Ammon's horn (tissue), 1 donor: ENCODE measurements at regions not wholly inside any gene's neighbourhood (a gene's known extent, or its start where the extent isn't known, plus 50 kb on each side); places are given as distances from the start of the nearest gene placed in this dataset.
"Not testable (repeated sequence)": the region's sequence is repeated elsewhere in the genome, so short reads cannot be mapped to it uniquely, and the experiment has no call there.

Source experiments
- DNase-seq: peaks from one replicate; pipeline ENCODE4 v3.0.0-alpha.2; 2016; ENCODE audit warnings: low spot score

DNA sequence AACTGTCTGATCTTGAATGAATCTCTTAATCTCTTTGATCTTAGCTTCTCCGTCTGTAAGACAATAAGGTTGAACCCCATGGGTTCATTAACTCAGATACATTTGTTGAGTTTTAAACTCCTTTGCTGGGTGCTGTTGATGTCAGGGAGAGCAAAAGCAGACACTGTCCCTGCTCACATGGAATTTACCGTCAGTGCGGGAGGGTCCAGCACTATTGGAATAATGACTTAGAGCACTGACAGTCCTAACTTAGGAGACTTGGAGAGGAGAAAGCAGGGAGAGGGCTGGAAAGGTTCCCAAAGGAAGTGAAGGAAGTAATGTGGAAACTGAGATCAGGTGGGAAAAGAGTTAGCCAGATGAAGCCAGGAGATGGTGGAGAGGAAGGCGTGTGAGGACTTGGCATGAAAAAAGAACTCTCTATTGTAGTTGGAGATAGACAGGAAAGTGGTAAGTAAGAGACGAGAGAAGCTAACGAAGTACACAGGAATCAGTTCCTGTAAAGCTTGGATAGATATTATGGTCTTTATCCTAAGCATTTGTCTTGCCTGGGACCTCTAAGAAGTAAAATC is 141.4 kb upstream of the SERTAD2 start:
- no peak for DNase-seq

GRCh38 chr2:64796926-64797325 is 143.2 kb upstream of the SERTAD2 start:
- DNase-seq, result no peak

- no peak for DNase-seq
Measured at GRCh38 chr2:64797881-64798575, 144.3 kb upstream of the SERTAD2 start.

DNA sequence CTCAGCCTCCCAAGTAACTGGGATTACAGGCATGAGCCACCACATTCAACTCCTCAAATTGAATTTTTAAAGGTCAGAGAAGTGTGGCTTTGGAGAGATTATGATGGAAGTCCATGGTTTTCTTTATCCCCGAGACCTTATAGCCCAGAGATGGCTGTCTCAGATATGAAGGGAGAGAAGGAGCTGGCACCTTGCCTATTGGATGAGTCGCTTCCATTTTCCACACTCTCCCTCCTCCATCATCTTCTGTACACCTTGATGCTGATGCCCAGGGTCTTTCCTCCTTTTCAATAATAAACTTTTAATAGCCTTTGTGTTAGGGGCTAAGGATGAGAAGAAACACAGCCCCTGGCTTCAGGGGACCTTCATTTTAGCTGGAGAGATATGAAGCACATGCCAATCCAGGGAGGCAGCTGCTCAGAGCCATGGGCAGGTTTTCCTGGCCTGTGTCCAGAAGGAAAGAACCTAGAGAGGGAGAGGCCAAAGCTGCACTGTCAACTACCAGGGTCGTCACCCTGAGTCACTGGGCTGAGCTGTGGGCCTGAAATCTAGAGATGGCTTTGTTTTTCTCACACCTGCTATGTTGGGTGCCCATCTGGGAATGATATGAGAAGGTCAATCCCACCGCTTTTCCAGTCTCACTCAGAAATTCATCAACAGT is 146.0 kb upstream of the SERTAD2 start:
- no peak for DNase-seq

DNA sequence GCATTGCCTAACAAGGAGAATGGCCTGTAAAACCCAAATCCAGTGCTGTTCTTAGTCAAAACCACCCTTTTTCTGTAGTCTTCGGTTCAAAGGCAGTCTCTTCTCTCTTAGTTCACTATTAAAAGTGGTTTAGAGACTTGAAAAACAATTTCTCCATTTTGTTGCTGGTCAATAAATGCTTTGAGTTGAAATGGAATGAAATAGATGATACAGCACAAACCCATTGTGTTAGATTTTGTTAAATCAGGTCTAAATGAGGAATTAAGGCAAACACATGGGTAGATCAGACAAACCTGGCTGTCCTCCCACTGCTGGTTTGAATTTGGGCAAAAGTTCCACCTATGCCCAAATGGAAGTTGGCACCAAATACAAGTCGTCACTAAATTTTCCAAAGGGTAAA is 150.1 kb upstream of the SERTAD2 start:
- no peak for DNase-seq

DNA sequence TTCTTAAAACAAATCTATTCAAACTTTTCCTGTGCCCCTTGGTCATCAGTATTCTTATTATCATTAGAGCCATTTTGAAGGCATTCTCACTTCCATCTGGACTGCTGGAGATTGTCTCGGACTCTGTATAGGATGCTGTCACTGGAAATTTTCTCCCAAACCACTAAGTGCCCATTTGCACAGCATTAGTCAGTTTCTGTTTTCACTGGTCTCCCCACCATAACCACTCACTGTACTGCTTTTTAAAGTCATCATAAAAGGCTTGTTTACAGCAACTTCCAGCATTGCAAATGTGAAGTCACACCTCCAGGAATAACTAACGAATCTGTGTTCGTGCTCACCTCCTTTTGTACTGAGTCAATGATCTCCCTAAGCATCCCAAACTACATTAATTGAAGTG is 150.9 kb upstream of the SERTAD2 start:
- no peak for DNase-seq

DNA sequence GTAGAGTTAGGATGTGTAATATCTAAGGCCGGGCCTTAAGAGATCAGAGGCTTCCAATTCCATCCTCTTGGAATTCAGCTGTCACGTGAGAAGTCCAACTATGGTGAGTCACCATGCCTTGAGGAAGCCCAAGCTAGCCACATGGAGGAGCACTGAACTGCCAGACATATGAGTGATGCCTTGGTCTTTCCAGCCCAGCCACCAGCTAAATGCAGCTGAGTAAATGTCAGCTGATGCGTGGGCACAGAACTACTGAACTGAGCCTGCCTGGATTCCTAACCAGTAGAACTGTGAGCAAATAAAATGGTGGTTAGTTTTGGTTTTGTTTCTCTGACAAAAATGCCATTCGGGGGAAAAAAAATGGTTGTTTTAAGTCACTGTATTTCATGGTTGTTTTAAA is 153.7 kb upstream of the SERTAD2 start:
- DNase-seq, result peak; percentile 7

GRCh38 chr2:64808092-64808491 is 154.4 kb upstream of the SERTAD2 start:
- no peak for DNase-seq

DNA sequence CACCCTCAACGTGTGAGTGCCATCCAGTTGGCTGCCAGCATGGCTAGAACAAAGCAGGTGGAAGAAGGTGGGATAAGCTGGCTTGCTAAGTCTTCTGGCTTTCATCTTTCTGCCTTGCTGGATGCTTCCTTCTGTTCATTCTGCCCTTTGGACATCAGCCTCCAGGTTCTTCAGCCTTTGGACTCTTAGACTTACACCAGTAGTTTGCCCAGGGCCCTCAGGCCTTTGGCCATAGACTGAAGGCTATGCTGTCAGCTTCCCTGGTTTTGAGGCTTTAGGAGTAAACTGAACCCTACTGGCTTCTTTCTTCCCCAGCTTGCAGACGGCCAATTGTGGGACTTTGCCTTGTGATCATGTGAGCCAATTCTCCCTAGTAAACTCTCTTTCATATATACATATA is 155.0 kb upstream of the SERTAD2 start:
- DNase-seq, result no peak

DNA sequence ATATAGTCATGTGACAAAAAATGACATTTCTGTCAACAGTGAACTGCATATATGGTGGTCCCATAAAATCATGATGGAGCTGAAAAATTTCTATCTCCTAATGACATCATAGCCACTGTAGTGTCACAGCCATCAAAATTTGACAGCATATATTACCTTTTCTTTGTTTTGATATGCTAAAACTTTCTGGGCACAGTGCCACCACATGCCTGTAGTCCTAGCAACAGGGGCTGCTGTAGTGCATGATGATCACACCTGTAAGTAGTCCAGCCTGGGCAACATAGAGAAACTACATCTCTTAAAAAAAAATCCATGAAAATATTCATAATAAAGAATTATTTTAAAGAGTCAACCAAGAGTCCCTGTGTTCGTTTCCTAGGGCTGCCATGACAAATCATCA is 155.5 kb upstream of the SERTAD2 start:
- DNase-seq, result no peak

DNA sequence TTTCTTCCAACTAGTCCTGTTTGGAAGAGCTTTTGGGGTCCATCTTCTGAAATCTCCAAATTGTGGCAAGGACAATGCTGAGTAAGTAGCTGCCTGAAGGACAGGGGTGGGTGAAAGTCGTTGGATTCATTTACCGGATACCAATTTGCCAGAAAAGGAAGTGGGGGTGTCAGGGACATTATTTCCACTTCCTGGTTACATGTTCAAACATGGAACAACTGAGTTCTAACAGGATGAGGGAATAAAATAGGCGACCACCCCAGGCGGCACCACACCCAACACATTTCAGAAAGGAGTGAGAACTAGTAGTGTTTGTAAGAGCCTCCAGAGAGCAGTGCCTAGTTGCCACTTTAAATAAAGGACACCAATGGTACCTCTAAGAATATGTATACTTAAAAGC is 158.6 kb upstream of the SERTAD2 start:
- no peak for DNase-seq

- DNase-seq, result no peak
Measured at GRCh38 chr2:64814007-64814406, 160.3 kb upstream of the SERTAD2 start.

DNA sequence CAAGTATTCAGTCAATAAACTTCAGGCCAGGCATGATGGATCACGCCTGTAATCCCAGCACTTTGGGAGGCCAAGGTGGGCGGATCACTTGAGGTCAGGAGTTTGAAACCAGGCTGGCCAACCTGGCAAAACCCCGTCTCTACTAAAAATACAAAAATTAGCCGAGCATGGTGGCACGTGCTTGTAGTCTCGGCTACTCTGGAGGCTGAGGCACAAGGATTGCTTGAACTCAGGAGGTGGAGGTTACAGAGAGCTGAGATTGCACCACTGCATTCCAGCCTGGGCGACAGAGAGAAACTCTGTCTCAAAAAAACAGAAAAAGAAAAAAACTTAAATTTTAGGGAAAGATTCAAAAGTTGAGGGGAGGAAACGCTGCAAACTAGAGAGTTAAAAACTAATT is 162.8 kb upstream of the SERTAD2 start:
- DNase-seq, result not testable (repeated sequence)

GRCh38 chr2:64817453-64817852 is 163.7 kb upstream of the SERTAD2 start:
- no peak for DNase-seq

- no peak for DNase-seq
Measured at GRCh38 chr2:64818664-64819060, 164.9 kb upstream of the SERTAD2 start.

- no peak for DNase-seq
Measured at GRCh38 chr2:64819361-64819760, 165.6 kb upstream of the SERTAD2 start.

DNA sequence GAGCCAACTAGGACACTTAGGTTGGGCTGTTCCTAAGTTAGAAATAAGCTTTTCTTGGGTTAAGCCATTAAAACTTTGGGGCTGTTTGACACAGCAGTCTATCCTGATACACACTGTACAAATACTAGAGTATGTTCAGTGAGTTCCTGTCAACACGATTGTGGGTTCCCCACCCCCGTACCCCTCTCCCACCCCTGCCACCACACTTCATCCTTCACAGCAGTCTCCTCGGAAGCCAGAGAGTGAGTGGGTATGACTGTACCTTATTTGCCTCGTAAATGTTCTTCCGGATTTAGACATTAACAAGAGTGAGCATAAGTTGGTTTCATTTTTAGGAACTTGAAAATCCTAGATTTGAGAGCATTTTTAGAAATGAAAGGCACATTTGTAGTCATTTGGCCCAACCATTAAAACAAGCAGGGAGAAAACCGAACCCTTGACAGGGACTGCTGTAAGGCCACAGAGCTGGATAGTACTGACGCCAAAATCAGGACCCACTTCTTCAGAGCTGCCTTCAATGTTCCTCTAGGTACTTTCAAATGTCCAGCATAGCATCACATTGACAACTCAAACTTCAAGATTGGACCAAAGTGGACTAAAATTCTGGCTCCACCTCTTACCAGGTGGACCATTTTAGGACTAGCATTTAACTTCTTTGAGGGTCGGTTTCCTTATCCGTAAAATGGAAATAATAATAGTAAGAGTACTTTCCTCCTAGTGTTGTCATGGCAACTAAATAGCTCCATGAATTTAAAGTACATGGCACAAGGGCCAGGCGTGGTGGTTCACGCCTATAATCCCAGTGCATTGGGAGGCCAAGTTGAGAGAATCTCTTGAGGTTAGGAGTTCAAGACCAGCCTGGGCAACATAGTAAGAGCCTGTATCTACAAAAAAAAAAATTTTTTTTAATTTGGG is 166.3 kb upstream of the SERTAD2 start:
- DNase-seq, result no peak

GRCh38 chr2:64820901-64821300 is 167.2 kb upstream of the SERTAD2 start:
- DNase-seq, result no peak

- DNase-seq, result no peak
Measured at GRCh38 chr2:64823794-64824193, 165.4 kb upstream of the SLC1A4 start.

GRCh38 chr2:64825831-64826491 is 163.2 kb upstream of the SLC1A4 start:
- DNase-seq, result no peak

DNA sequence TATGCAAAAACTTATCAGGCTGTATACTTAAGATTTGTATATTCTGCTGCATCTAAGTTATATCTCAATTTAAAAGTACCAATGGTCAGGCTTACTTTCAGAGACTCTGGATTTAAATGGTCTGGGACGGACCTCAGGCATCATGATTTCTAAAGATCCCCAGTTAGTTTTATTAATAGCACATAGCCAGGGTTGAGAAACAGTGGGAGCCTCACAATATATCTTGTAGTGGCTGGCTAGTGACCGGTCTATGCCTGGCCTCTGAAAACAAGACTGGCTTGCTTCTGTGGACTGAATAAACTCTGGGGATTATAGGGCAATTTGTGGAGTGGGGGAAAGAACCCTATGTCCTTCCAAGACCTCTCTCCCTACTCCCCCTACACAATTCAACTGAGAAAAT is 162.5 kb upstream of the SLC1A4 start:
- no peak for DNase-seq

DNA sequence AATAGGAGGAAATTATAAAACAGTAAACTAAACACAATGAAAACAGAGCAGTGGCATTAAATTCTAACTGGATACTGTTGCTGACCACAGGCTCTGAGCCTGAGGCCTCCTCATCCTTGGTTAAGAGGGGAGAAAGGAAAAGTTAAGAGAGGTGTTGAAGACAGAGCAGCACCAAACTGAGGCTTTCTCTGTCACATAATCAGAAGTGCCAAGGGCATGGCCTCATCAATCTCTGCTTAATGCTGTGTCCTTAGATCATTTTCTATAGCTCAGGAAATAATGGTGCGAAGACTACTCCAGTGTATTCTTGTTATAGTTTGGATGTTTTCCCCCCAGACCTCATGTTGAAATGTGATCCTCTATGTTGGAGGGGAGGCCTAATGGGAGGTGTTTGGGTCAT is 160.9 kb upstream of the SLC1A4 start:
- no peak for DNase-seq
